CD4-positive, alpha-beta memory T cell (primary cell): ENCODE measurements at regions not wholly inside any gene's neighbourhood (a gene's known extent, or its start where the extent isn't known, plus 50 kb on each side); places are given as distances from the start of the nearest gene placed in this dataset.

Source experiments
- CTCF ChIA-PET: fragments of 350-600 bp; sonication (Branson Sonifier 250); formaldehyde crosslinking; loops from one replicate; lab custom pipeline; 2021; ENCODE audit warnings: inconsistent platforms; ENCODE audit not compliant: partially characterized antibody; lab: Charles Lee
- POLR2A ChIA-PET: fragments of 350-600 bp; sonication (Branson Sonifier 250); formaldehyde crosslinking; loops from one replicate; lab custom pipeline; 2021; ENCODE audit not compliant: partially characterized antibody; lab: Charles Lee
- DNase-seq, 5 donors: peaks; one replicate each; pipeline versions ENCODE4 v3.0.0 to v3.0.0-alpha.2; 2020 to 2022; ENCODE audit warnings: mixed read lengths in 1 of 5
- H3K27ac ChIP-seq: one replicate; pipeline ENCODE4 v1.7.0; 2013; ENCODE audit warnings: low read depth, low read length
- H3K27me3 ChIP-seq: 2 replicates; pipeline ENCODE4 v1.7.0; 2013; ENCODE audit warnings: mild to moderate bottlenecking, low read length, moderate library complexity; ENCODE audit not compliant: insufficient read depth
- H3K36me3 ChIP-seq: 2 replicates; pipeline ENCODE4 v1.7.0; 2013; ENCODE audit warnings: mild to moderate bottlenecking, low read length, moderate library complexity; ENCODE audit not compliant: insufficient read depth
- H3K4me1 ChIP-seq: 2 replicates; pipeline ENCODE4 v1.7.0; 2013; ENCODE audit warnings: mild to moderate bottlenecking, low read length, moderate library complexity; ENCODE audit not compliant: insufficient read depth
- H3K4me3 ChIP-seq, 2 donors: one replicate each; pipeline ENCODE4 v1.7.0; 2013; ENCODE audit warnings: low read length in 2 of 2, mild to moderate bottlenecking in 1 of 2
- H3K9me3 ChIP-seq, 2 donors: one replicate each; pipeline ENCODE4 v1.7.0; 2013; ENCODE audit warnings: low read length in 2 of 2, control low read depth in 1 of 2; ENCODE audit not compliant: control insufficient read depth in 1 of 2
- H3K27ac Mint-ChIP-seq, 7 donors: one replicate each; pipeline ENCODE4 v1.8.0; 2020 to 2021; ENCODE audit warnings: mixed read lengths in 7 of 7, mild to moderate bottlenecking in 6 of 7, inconsistent platforms in 3 of 7, moderate library complexity in 3 of 7
- H3K27me3 Mint-ChIP-seq, 2 donors: one replicate each; pipeline ENCODE4 v1.8.0; 2020 to 2021; ENCODE audit warnings: mixed read lengths in 2 of 2
- H3K36me3 Mint-ChIP-seq, 2 donors: one replicate each; pipeline ENCODE4 v1.8.0; 2020 to 2021; ENCODE audit warnings: mixed read lengths in 2 of 2, inconsistent platforms in 1 of 2, mild to moderate bottlenecking in 1 of 2
- H3K4me1 Mint-ChIP-seq, 4 donors: one replicate each; pipeline ENCODE4 v1.8.0; 2020 to 2021; ENCODE audit warnings: mixed read lengths in 4 of 4, mild to moderate bottlenecking in 1 of 4
- H3K4me3 Mint-ChIP-seq, 8 donors: one replicate each; pipeline ENCODE4 v1.8.0; 2020 to 2021; ENCODE audit warnings: mixed read lengths in 8 of 8, mild to moderate bottlenecking in 7 of 8, moderate library complexity in 6 of 8, inconsistent platforms in 3 of 8
- H3K9me3 Mint-ChIP-seq, 8 donors: one replicate each; pipeline ENCODE4 v1.8.0; 2020 to 2021; ENCODE audit warnings: mixed read lengths in 8 of 8, mild to moderate bottlenecking in 5 of 8, inconsistent platforms in 3 of 8, moderate library complexity in 1 of 8
- intact Hi-C: fragments of 100-400 bp; cut with micrococcal nuclease; formaldehyde crosslinking; loops from one replicate; pipeline ENCODE4 v1.15.1; 2023

GRCh38 chr16:55248058-55248457 lies 75.9 kb upstream of the IRX6 start:
- H3K9me3 Mint-ChIP-seq = peaks cover 0 to 2% (median under 1%) of the 10 kb centered on the region in 8 donors
- ChIA-PET POLR2A (no interaction called here), CTCF (no interaction called here)
- H3K9me3 ChIP-seq = no peaks in the 10 kb centered on the region
- H3K27ac Mint-ChIP-seq = no peak overlapping the region
- H3K27me3 Mint-ChIP-seq = peaks cover 1 to 7% of the 10 kb centered on the region in 2 donors
- H3K36me3 ChIP-seq = no peaks in the 10 kb centered on the region
- no peak overlapping the region for H3K27ac ChIP-seq
- H3K36me3 Mint-ChIP-seq = no peaks in the 10 kb centered on the region
- intact Hi-C loops = no loop called here
- no peak overlapping the region for H3K4me3 ChIP-seq
- no peak for DNase-seq
- peaks cover 6% of the 10 kb centered on the region for H3K27me3 ChIP-seq
- no peaks in the 10 kb centered on the region for H3K4me1 ChIP-seq
- no peaks in the 10 kb centered on the region for H3K4me1 Mint-ChIP-seq
- H3K4me3 Mint-ChIP-seq = no peak overlapping the region

GRCh38 chr16:55248494-55248893 lies 75.5 kb upstream of the IRX6 start:
- CTCF ChIA-PET = interaction anchor here (1.1 kb wide), 1 partner anchor 9 kb away, joined by 3 read pairs; no protein-coding TSS in a partner anchor
- H3K9me3 Mint-ChIP-seq = peaks cover 0 to 5% (median 1%) of the 10 kb centered on the region in 8 donors

GRCh38 chr16:55249361-55249760 lies 74.6 kb upstream of the IRX6 start:
- H3K4me1 ChIP-seq = no peaks in the 10 kb centered on the region
- no peaks in the 10 kb centered on the region for H3K4me1 Mint-ChIP-seq
- H3K27ac Mint-ChIP-seq = no peak overlapping the region
- ChIA-PET CTCF (interaction anchor here (1.1 kb wide), 1 partner anchor 8 kb away, joined by 3 read pairs; no protein-coding TSS in a partner anchor), POLR2A (no interaction called here)
- H3K4me3 ChIP-seq = no peak overlapping the region
- H3K27me3 Mint-ChIP-seq = peaks cover 0 to 7% of the 10 kb centered on the region in 2 donors
- DNase-seq = no peak
- no peaks in the 10 kb centered on the region for H3K9me3 ChIP-seq
- no peaks in the 10 kb centered on the region for H3K36me3 Mint-ChIP-seq
- no peak overlapping the region for H3K4me3 Mint-ChIP-seq
- peaks cover 0 to 12% (median 5%) of the 10 kb centered on the region in 8 donors for H3K9me3 Mint-ChIP-seq
- peaks cover 6% of the 10 kb centered on the region for H3K27me3 ChIP-seq
- H3K27ac ChIP-seq = no peak overlapping the region
- intact Hi-C loops = no loop called here
- H3K36me3 ChIP-seq = no peaks in the 10 kb centered on the region

More at GRCh38 chr16:55248494-55248893, 75.5 kb upstream of the IRX6 start:
- peaks cover 6% of the 10 kb centered on the region for H3K27me3 ChIP-seq
- no peak for DNase-seq
- Mint-ChIP-seq H3K36me3 (no peaks in the 10 kb centered on the region), H3K4me1 (no peaks in the 10 kb centered on the region), H3K27ac (no peak overlapping the region), H3K4me3 (no peak overlapping the region), H3K27me3 (peaks cover 0 to 7% of the 10 kb centered on the region in 2 donors)
- H3K27ac ChIP-seq = no peak overlapping the region
- H3K4me1 ChIP-seq = no peaks in the 10 kb centered on the region
- no peak overlapping the region for H3K4me3 ChIP-seq
- no peaks in the 10 kb centered on the region for H3K9me3 ChIP-seq
- intact Hi-C loops = no loop called here
- POLR2A ChIA-PET = no interaction called here
- no peaks in the 10 kb centered on the region for H3K36me3 ChIP-seq

- Mint-ChIP-seq H3K36me3 (no peaks in the 10 kb centered on the region), H3K4me3 (no peak overlapping the region), H3K4me1 (no peaks in the 10 kb centered on the region), H3K27ac (no peak overlapping the region), H3K9me3 (peaks cover 0 to 14% (median 8%) of the 10 kb centered on the region in 8 donors), H3K27me3 (peaks cover 0 to 7% of the 10 kb centered on the region in 2 donors)
- intact Hi-C loops = no loop called here
- DNase-seq = no peak
- no peaks in the 10 kb centered on the region for H3K9me3 ChIP-seq
- H3K27ac ChIP-seq = no peak overlapping the region
- H3K36me3 ChIP-seq = no peaks in the 10 kb centered on the region
- H3K27me3 ChIP-seq = peaks cover 6% of the 10 kb centered on the region
- H3K4me1 ChIP-seq = no peaks in the 10 kb centered on the region
- no peak overlapping the region for H3K4me3 ChIP-seq
- ChIA-PET CTCF (no interaction called here), POLR2A (no interaction called here)
Observed at GRCh38 chr16:55249936-55250335, 74.1 kb upstream of the IRX6 start.

GRCh38 chr16:55250701-55251100 lies 73.3 kb upstream of the IRX6 start:
- H3K4me1 ChIP-seq = no peaks in the 10 kb centered on the region
- CTCF ChIA-PET = no interaction called here
- no peaks in the 10 kb centered on the region for H3K4me1 Mint-ChIP-seq
- no peaks in the 10 kb centered on the region for H3K9me3 ChIP-seq
- H3K27ac Mint-ChIP-seq = no peak overlapping the region
- H3K9me3 Mint-ChIP-seq = peaks cover 0 to 14% (median 8%) of the 10 kb centered on the region in 8 donors
- no peaks in the 10 kb centered on the region for H3K36me3 ChIP-seq
- H3K4me3 Mint-ChIP-seq = no peak overlapping the region
- peaks cover 0 to 7% of the 10 kb centered on the region in 2 donors for H3K27me3 Mint-ChIP-seq
- no peak overlapping the region for H3K27ac ChIP-seq
- no peaks in the 10 kb centered on the region for H3K36me3 Mint-ChIP-seq
- no peak for DNase-seq
- intact Hi-C loops = no loop called here
- H3K4me3 ChIP-seq = no peak overlapping the region
- POLR2A ChIA-PET = no interaction called here
- peaks cover 6% of the 10 kb centered on the region for H3K27me3 ChIP-seq

GRCh38 chr16:55251151-55251550 lies 72.9 kb upstream of the IRX6 start:
- H3K4me3 ChIP-seq = no peak overlapping the region
- no peaks in the 10 kb centered on the region for H3K36me3 Mint-ChIP-seq
- no peak for DNase-seq
- peaks cover 0 to 14% (median 8%) of the 10 kb centered on the region in 8 donors for H3K9me3 Mint-ChIP-seq
- no peak overlapping the region for H3K27ac Mint-ChIP-seq
- no peaks in the 10 kb centered on the region for H3K4me1 Mint-ChIP-seq
- H3K27me3 Mint-ChIP-seq = peaks cover under 1 to 7% of the 10 kb centered on the region in 2 donors
- H3K9me3 ChIP-seq = no peaks in the 10 kb centered on the region
- intact Hi-C loops = no loop called here
- H3K27ac ChIP-seq = no peak overlapping the region
- no peak overlapping the region for H3K4me3 Mint-ChIP-seq
- ChIA-PET POLR2A (no interaction called here), CTCF (no interaction called here)
- H3K4me1 ChIP-seq = no peaks in the 10 kb centered on the region
- no peaks in the 10 kb centered on the region for H3K36me3 ChIP-seq
- peaks cover 6% of the 10 kb centered on the region for H3K27me3 ChIP-seq

- H3K4me1 Mint-ChIP-seq = no peaks in the 10 kb centered on the region
Observed at GRCh38 chr16:55252577-55252976, 71.4 kb upstream of the IRX6 start.

More at GRCh38 chr16:55252577-55252976, 71.4 kb upstream of the IRX6 start:
- Mint-ChIP-seq H3K9me3 (peaks cover 0 to 14% (median 8%) of the 10 kb centered on the region in 8 donors), H3K27ac (no peak overlapping the region), H3K4me3 (no peak overlapping the region), H3K36me3 (no peaks in the 10 kb centered on the region), H3K27me3 (peaks cover 2 to 9% of the 10 kb centered on the region in 2 donors)
- DNase-seq = no peak
- H3K36me3 ChIP-seq = no peaks in the 10 kb centered on the region
- no peak overlapping the region for H3K27ac ChIP-seq
- no peaks in the 10 kb centered on the region for H3K9me3 ChIP-seq
- ChIA-PET CTCF (interaction anchor here (1.1 kb wide), 1 partner anchor 16 kb away, joined by 3 read pairs; no protein-coding TSS in a partner anchor), POLR2A (no interaction called here)
- H3K4me3 ChIP-seq = no peak overlapping the region
- intact Hi-C loops = no loop called here
- H3K27me3 ChIP-seq = peaks cover 6% of the 10 kb centered on the region
- H3K4me1 ChIP-seq = no peaks in the 10 kb centered on the region
